Esophagus squamous epithelium (tissue), 5 donors: ENCODE measurements at regions not wholly inside any gene's neighbourhood (a gene's known extent, or its start where the extent isn't known, plus 50 kb on each side); places are given as distances from the start of the nearest gene placed in this dataset.
"Not testable (repeated sequence)": the region's sequence is repeated elsewhere in the genome, so short reads cannot be mapped to it uniquely, and the experiment has no call there.

ENCODE experiments used
- DNase-seq: peaks from one replicate; lab custom pipeline; 2025; lab: John Stamatoyannopoulos, UW
- H3K27ac ChIP-seq, 4 donors: fragments of 200-600 bp; sonication (generic); one replicate each; pipeline ENCODE4 v1.5.1; 2016 to 2019; ENCODE audit warnings: mild to moderate bottlenecking in 1 of 4
- H3K27me3 ChIP-seq, 4 donors: fragments of 200-600 bp; sonication (generic); 1 replicate in 3 of 4; 2 replicates in 1 of 4; pipeline versions ENCODE4 v1.5.1 to v1.6.0; 2017 to 2021; ENCODE audit warnings: antibody characterized with exemption in 1 of 4
- H3K36me3 ChIP-seq, 3 donors: fragments of 200-600 bp; sonication (generic); one replicate each; pipeline ENCODE4 v1.5.1; 2016 to 2019
- H3K4me1 ChIP-seq, 3 donors: fragments of 200-600 bp; sonication (generic); one replicate each; pipeline ENCODE4 v1.5.1; 2017 to 2019
- H3K4me3 ChIP-seq, 4 donors: fragments of 200-600 bp; sonication (generic); 1 replicate in 3 of 4; 2 replicates in 1 of 4; pipeline ENCODE4 v1.5.1; 2016 to 2019; ENCODE audit warnings: mild to moderate bottlenecking in 2 of 4, moderate library complexity in 1 of 4
- H3K9me3 ChIP-seq, 3 donors: fragments of 200-600 bp; sonication (generic); one replicate each; pipeline ENCODE4 v1.5.1; 2016 to 2019
- CTCF ChIP-seq, 6 experiments: fragments of 450-650 bp in 4 of 6; fragments of 200-600 bp in 2 of 6; sonication (generic) in 2 of 6; IDR thresholded peaks; one replicate each; pipeline ENCODE4 v1.5.1; 2016 to 2019; ENCODE audit warnings: antibody characterized with exemption in 6 of 6, mild to moderate bottlenecking in 4 of 6, moderate library complexity in 4 of 6
- POLR2A ChIP-seq, 4 donors: fragments of 450-650 bp; IDR thresholded peaks; one replicate each; pipeline ENCODE4 v1.6.1; 2017; ENCODE audit warnings: antibody characterized with exemption in 4 of 4, mild to moderate bottlenecking in 4 of 4, moderate library complexity in 3 of 4
- WGBS, 2 donors: methylation state at CpG; one replicate each; pipeline ENCODE4 v1.1.5; 2018; 5-methylcytosine and 5-hydroxymethylcytosine counted together
- intact Hi-C: fragments of 100-400 bp; cut with DNase I; formaldehyde crosslinking; loops from one replicate; pipeline ENCODE4 v1.15.0; 2022
- donor health status: DM: yes; HTN: yes; CAD: no.

- no peaks in the 10 kb centered on the region for H3K4me1 ChIP-seq
- TF ChIP-seq POLR2A (IDR thresholded peaks at IDR 0.05) (no peak), CTCF (IDR thresholded peaks at IDR 0.05) (no peak)
- no peak overlapping the region for H3K4me3 ChIP-seq
- H3K27ac ChIP-seq = no peak overlapping the region
- H3K9me3 ChIP-seq = no peaks in the 10 kb centered on the region
- intact Hi-C loops = no loop called here
- no peaks in the 10 kb centered on the region for H3K36me3 ChIP-seq
- no peak for DNase-seq
- no peaks in the 10 kb centered on the region for H3K27me3 ChIP-seq
These were observed 118.7 kb upstream of the TSPAN8 start for GRCh38 chr12:71276541-71276940.

DNA sequence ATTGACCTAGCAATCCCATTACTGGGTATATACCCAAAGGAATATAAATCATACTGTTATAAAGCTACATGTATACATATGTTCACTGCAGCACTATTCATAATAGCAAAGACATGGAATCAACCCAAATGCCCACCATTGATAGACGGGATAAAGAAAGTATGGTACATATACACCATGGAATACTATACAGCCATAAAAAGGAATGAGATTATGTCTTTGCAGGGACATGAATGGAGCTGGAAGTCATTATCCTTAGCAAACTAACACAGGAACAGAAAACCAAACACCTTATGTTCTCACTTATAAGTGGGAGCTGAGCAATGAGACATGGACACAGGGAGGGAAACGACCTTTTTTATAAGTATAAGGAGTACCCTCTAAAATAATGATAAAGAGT lies 113.0 kb upstream of the TSPAN8 start:
- H3K9me3 ChIP-seq, H3K4me3 ChIP-seq, intact Hi-C loops, DNase-seq, H3K27me3 ChIP-seq, H3K4me1 ChIP-seq, H3K36me3 ChIP-seq, H3K27ac ChIP-seq: not testable (repeated sequence)
- WGBS, 2 donors = 75% methylated on average over 2 of the region's 2 CpGs

DNA sequence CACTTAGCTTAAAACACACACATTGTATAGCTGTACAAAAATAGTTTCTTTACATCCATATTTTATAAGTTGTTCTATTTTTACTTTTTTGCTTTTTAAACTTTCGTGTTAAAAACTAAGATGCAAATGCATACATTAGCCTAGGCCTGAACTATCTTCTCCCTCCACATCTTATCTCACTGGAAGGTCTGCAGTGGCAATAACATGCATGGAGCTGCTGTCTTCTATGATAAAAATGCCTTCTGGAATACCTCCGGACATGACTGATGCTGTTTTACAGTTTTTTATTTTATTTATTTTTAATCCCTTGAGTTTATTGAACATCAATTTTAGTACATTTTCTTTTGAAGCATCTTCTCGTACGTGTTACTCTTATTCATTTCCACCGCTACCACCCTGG lies 112.3 kb upstream of the TSPAN8 start:
- intact Hi-C loops = no loop called here
- Histone ChIP-seq H3K4me3 (no peak overlapping the region), H3K36me3 (no peaks in the 10 kb centered on the region), H3K9me3 (no peaks in the 10 kb centered on the region), H3K27ac (no peak overlapping the region), H3K27me3 (no peaks in the 10 kb centered on the region), H3K4me1 (no peaks in the 10 kb centered on the region)
- no peak for TF ChIP-seq CTCF (IDR thresholded peaks at IDR 0.05)
- TF ChIP-seq POLR2A (IDR thresholded peaks at IDR 0.05) = no peak
- no peak for DNase-seq
- 90 to 94% methylated on average over 5 of the region's 5 CpGs for WGBS, 2 donors

GRCh38 chr12:71269281-71269598 lies 111.4 kb upstream of the TSPAN8 start:
- TF ChIP-seq CTCF (IDR thresholded peaks at IDR 0.05) (no peak), POLR2A (IDR thresholded peaks at IDR 0.05) (no peak)
- H3K4me1 ChIP-seq = no peaks in the 10 kb centered on the region
- H3K9me3 ChIP-seq = no peaks in the 10 kb centered on the region
- no peak for DNase-seq
- H3K27ac ChIP-seq = no peak overlapping the region
- H3K36me3 ChIP-seq = no peaks in the 10 kb centered on the region
- no peak overlapping the region for H3K4me3 ChIP-seq
- H3K27me3 ChIP-seq = no peaks in the 10 kb centered on the region
- intact Hi-C loops = no loop called here
- 44 to 61% methylated on average over 2 of the region's 2 CpGs for WGBS, 2 donors

DNA sequence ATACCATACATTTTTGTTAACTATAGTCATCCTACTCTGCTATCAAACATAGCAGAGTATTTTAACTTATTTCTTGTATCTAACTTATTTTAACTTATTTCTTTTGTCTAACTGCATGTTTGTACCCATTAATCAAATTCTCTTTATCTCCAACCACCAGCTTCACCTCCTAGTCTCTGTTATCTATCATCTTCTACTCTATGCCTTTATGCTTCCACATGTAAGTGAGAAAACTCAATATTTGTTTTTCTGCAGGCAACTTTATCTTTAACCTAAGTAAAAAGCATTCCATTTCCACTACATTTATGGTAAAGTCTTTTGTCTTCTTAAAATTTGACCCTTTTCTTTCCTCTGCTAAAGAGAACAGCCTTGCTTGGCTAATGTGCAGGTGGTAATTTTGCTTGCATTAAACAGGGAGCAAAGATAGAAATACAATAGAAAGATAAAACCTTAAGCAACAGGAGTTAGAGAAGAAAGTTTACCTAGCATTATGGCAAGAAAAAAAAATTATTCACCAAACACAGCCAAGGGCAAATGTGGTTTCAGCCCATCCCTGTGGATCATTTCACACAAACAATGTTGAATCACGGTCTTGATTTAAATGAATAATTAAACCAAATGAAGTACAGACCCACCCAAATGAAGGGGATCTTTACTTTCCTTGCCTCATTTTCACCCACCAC lies 110.9 kb upstream of the TSPAN8 start:
- intact Hi-C loops = no loop called here
- Histone ChIP-seq H3K27me3 (no peaks in the 10 kb centered on the region), H3K4me1 (no peaks in the 10 kb centered on the region), H3K36me3 (no peaks in the 10 kb centered on the region), H3K27ac (no peak overlapping the region), H3K4me3 (no peak overlapping the region), H3K9me3 (no peaks in the 10 kb centered on the region)
- DNase-seq = no peak
- TF ChIP-seq CTCF (IDR thresholded peaks at IDR 0.05) (no peak), POLR2A (IDR thresholded peaks at IDR 0.05) (no peak)
- 65 to 67% methylated on average over 1 of the region's 1 CpG for WGBS, 2 donors

DNA sequence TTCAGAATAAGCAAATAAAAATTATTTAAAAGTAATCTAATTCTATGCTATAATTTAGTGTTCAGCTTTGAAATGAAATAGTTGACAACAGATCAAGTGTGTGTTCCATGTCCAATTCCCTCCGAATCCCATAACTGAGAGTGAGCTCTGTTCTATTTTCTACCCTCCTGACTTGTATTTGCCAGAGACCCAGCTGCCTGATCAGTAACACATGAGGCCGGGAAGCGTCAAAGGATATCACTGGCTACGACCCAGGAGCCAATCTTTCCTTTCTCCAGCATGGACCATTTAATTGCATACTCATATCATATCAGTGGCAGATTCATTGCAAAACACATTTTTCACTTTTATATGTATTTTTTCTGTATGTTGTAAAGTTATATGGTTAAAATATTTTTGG lies 108.8 kb upstream of the TSPAN8 start:
- intact Hi-C loops = no loop called here
- no peaks in the 10 kb centered on the region for H3K9me3 ChIP-seq
- no peak for DNase-seq
- TF ChIP-seq POLR2A (IDR thresholded peaks at IDR 0.05) (no peak), CTCF (IDR thresholded peaks at IDR 0.05) (no peak)
- 78% methylated on average over 4 of the region's 4 CpGs for WGBS, 2 donors
- H3K36me3 ChIP-seq = no peaks in the 10 kb centered on the region
- no peaks in the 10 kb centered on the region for H3K4me1 ChIP-seq
- H3K4me3 ChIP-seq = no peak overlapping the region
- H3K27me3 ChIP-seq = no peaks in the 10 kb centered on the region
- no peak overlapping the region for H3K27ac ChIP-seq

DNA sequence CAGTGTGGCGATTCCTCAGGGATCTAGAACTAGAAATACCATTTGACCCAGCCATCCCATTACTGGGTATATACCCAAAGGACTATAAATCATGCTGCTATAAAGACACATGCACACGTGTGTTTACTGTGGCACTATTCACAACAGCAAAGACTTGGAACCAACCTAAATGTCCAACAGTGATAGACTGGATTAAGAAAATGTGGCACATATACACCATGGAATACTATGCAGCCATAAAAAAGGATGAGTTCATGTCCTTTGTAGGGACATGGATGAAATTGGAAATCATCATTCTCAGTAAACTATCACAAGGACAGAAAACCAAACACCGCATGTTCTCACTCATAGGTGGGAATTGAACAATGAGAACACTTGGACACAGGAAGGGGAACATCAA lies 107.9 kb upstream of the TSPAN8 start:
- H3K27ac ChIP-seq, H3K9me3 ChIP-seq, H3K4me3 ChIP-seq, DNase-seq, intact Hi-C loops, H3K36me3 ChIP-seq, H3K27me3 ChIP-seq, H3K4me1 ChIP-seq: not testable (repeated sequence)
- 92 to 100% methylated on average over 1 to 2 of the region's 3 CpGs for WGBS, 2 donors
